ENCODE measurements at regions not wholly inside any gene's neighbourhood (a gene's known extent, or its start where the extent isn't known, plus 50 kb on each side); places are given as distances from the start of the nearest gene placed in this dataset.
"Not testable (repeated sequence)": the region's sequence is repeated elsewhere in the genome, so short reads cannot be mapped to it uniquely, and the experiment has no call there.

- ATAC-seq (ENCODE audit: low read depth) (no peak), DNase-seq (no peak)
- in situ Hi-C loops (cut with MboI; ENCODE audit: low sequenced_read_pairs), result no loop called here
- H3K79me1 ChIP-seq (ENCODE audit: low read depth in 1 of 2, low read length in 2 of 2), result no peaks in the 10 kb centered on the region
- WGBS, 2 experiments (ENCODE audit: extremely low coverage in 2 of 2, insufficient read length in 1 of 2), result no CpG with 5 or more reads among the region's 5 CpGs
- no peak overlapping the region for H3K23ac ChIP-seq (ENCODE audit: low read depth, low read length)
- no peaks in the 10 kb centered on the region for H3K4me1 ChIP-seq (ENCODE audit: control insufficient read depth, insufficient read depth, low read length)
- no peak overlapping the region for H4K5ac ChIP-seq (ENCODE audit: low read depth, low read length)
- H3K56ac ChIP-seq (ENCODE audit: extremely low read depth, insufficient read depth, low read length), result no peak overlapping the region
- no peak overlapping the region for H2BK15ac ChIP-seq (ENCODE audit: low read depth, low read length)
- intact Hi-C loops (cut with micrococcal nuclease), result no loop called here
- H3K18ac ChIP-seq (ENCODE audit: low read depth, low read length), result no peak overlapping the region
- TF ChIP-seq MXI1 (IDR thresholded peaks at IDR 0.05; ENCODE audit: borderline replicate concordance, low read depth, low read length), result no peak
- TF ChIP-seq CEBPB (IDR thresholded peaks at IDR 0.05; ENCODE audit: low read depth, low read length), result no peak
- no peak for TF ChIP-seq MAZ (IDR thresholded peaks at IDR 0.05; ENCODE audit: borderline replicate concordance, low read depth, low read length)
- no peak for TF ChIP-seq USF2 (IDR thresholded peaks at IDR 0.05; ENCODE audit: low read depth, low read length)
- no peak for TF ChIP-seq RFX5 (IDR thresholded peaks at IDR 0.05; ENCODE audit: low read depth, low read length)
- dilution Hi-C loops (cut with HindIII; ENCODE audit: low sequenced_read_pairs, unreplicated experiment), result no loop called here
- no peak overlapping the region for H2AK5ac ChIP-seq (ENCODE audit: low read depth, low read length)
- H2BK5ac ChIP-seq (ENCODE audit: low read depth, low read length, poor library complexity, severe bottlenecking), result no peak overlapping the region
- no peak overlapping the region for H2BK120ac ChIP-seq (ENCODE audit: low read depth, low read length)
- no peaks in the 10 kb centered on the region for H3K36me3 ChIP-seq (ENCODE audit: control insufficient read depth, insufficient read depth, low read length)
- ChIA-PET POLR2A (ENCODE audit: unreplicated experiment) (no interaction called here), CTCF (interaction anchor here (0.7 kb wide), 1 partner anchor 26 kb away, joined by 4 read pairs; no protein-coding TSS in a partner anchor)
- H3K9me3 ChIP-seq (ENCODE audit: control insufficient read depth, insufficient read depth, low read length), result peaks cover 10% of the 10 kb centered on the region; the same call in 1 of the 2 replicates
- no peaks in the 10 kb centered on the region for H3K27me3 ChIP-seq (ENCODE audit: control insufficient read depth, insufficient read depth, low read length)
- H4K20me1 ChIP-seq (ENCODE audit: insufficient read depth, low read length), result no peaks in the 10 kb centered on the region
- no peak overlapping the region for H2BK20ac ChIP-seq (ENCODE audit: low read depth, low read length)
- no peak overlapping the region for H3K4me2 ChIP-seq (ENCODE audit: low read depth, low read length)
- H2AFZ ChIP-seq (replicated peaks; ENCODE audit: low read length, poor library complexity), result no peak overlapping the region
- no peak overlapping the region for H3K4me3 ChIP-seq (ENCODE audit: insufficient read depth, low read depth, low read length)
- no peak overlapping the region for H3K27ac ChIP-seq (ENCODE audit: insufficient read depth, low read length)
- H4K8ac ChIP-seq (ENCODE audit: low read depth in 2 of 2, low read length in 2 of 2), result no peak overlapping the region
- BruUV-seq (replicated peaks), result no TSS peak
- no peak overlapping the region for H3K14ac ChIP-seq (replicated peaks; ENCODE audit: low read depth, low read length)
- H3K9me1 ChIP-seq (ENCODE audit: insufficient read depth, low read length), result no peaks in the 10 kb centered on the region
- H2AK9ac ChIP-seq (replicated peaks; ENCODE audit: low read depth, low read length, poor library complexity), result no peak overlapping the region
- no peak overlapping the region for H4K91ac ChIP-seq (ENCODE audit: insufficient read depth, low read depth, low read length)
- no peak overlapping the region for H3K4ac ChIP-seq (ENCODE audit: low read depth, low read length)
- H3K9ac ChIP-seq (ENCODE audit: low read depth, low read length), result no peak overlapping the region
Measured at GRCh38 chr19:20444202-20444885, 121.2 kb downstream of the ZNF737 start.

DNA sequence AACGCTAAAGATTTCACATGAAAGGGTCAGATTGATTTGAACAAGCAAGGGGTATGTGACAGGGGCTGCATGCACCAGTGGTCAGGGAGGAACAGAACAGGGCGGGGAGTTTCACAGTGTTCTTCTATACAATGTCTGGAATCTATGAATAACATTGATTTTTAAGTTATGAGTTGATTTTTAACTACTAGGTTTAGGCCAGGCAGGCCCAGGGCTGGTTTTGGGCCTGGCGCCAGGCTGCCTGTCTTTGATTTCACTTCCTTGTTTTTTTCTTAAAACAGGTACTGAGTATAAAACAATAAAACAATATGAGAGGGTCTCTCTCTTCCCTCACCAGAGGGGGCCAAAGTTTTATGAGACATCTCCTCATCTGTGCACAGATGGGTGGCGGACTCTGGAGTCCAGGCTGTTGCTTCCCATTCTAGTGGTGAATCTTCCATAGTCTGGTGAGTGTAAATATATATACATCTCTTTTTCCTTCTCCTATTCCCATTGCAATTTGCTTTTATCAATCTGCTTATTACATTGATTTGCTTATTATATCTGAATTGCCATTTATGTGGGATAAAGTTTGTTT is 133.2 kb downstream of the ZNF737 start:
- H2BK120ac ChIP-seq (ENCODE audit: low read depth, low read length); H3K4ac ChIP-seq (ENCODE audit: low read depth, low read length); H4K91ac ChIP-seq (ENCODE audit: insufficient read depth, low read depth, low read length); H2BK15ac ChIP-seq (ENCODE audit: low read depth, low read length); H3K4me1 ChIP-seq (ENCODE audit: control insufficient read depth, insufficient read depth, low read length); H3K56ac ChIP-seq (ENCODE audit: extremely low read depth, insufficient read depth, low read length); H3K18ac ChIP-seq (ENCODE audit: low read depth, low read length); H3K36me3 ChIP-seq (ENCODE audit: control insufficient read depth, insufficient read depth, low read length); CTCF ChIA-PET; in situ Hi-C loops (cut with MboI; ENCODE audit: low sequenced_read_pairs); ATAC-seq (ENCODE audit: low read depth); H4K5ac ChIP-seq (ENCODE audit: low read depth, low read length); POLR2A ChIA-PET (ENCODE audit: unreplicated experiment); intact Hi-C loops (cut with micrococcal nuclease); H3K9me1 ChIP-seq (ENCODE audit: insufficient read depth, low read length); H2BK20ac ChIP-seq (ENCODE audit: low read depth, low read length); H2AK9ac ChIP-seq (replicated peaks; ENCODE audit: low read depth, low read length, poor library complexity); BruUV-seq (replicated peaks); H3K4me2 ChIP-seq (ENCODE audit: low read depth, low read length); H3K23ac ChIP-seq (ENCODE audit: low read depth, low read length); H3K27ac ChIP-seq (ENCODE audit: insufficient read depth, low read length); H3K9ac ChIP-seq (ENCODE audit: low read depth, low read length); DNase-seq; H2AFZ ChIP-seq (replicated peaks; ENCODE audit: low read length, poor library complexity); H4K20me1 ChIP-seq (ENCODE audit: insufficient read depth, low read length); H3K14ac ChIP-seq (replicated peaks; ENCODE audit: low read depth, low read length); H2BK5ac ChIP-seq (ENCODE audit: low read depth, low read length, poor library complexity, severe bottlenecking); H4K8ac ChIP-seq (ENCODE audit: low read depth in 2 of 2, low read length in 2 of 2); H3K4me3 ChIP-seq (ENCODE audit: insufficient read depth, low read depth, low read length); H2AK5ac ChIP-seq (ENCODE audit: low read depth, low read length); dilution Hi-C loops (cut with HindIII; ENCODE audit: low sequenced_read_pairs, unreplicated experiment); H3K27me3 ChIP-seq (ENCODE audit: control insufficient read depth, insufficient read depth, low read length); H3K79me1 ChIP-seq (ENCODE audit: low read depth in 1 of 2, low read length in 2 of 2): not testable (repeated sequence)
- WGBS, 2 experiments (ENCODE audit: extremely low coverage in 2 of 2, insufficient read length in 1 of 2), result no CpG with 5 or more reads among the region's 4 CpGs
- H3K9me3 ChIP-seq (ENCODE audit: control insufficient read depth, insufficient read depth, low read length), result peaks cover 18% of the 10 kb centered on the region
